ENCODE measurements at regions not wholly inside any gene's neighbourhood (a gene's known extent, or its start where the extent isn't known, plus 50 kb on each side); places are given as distances from the start of the nearest gene placed in this dataset.

DNA sequence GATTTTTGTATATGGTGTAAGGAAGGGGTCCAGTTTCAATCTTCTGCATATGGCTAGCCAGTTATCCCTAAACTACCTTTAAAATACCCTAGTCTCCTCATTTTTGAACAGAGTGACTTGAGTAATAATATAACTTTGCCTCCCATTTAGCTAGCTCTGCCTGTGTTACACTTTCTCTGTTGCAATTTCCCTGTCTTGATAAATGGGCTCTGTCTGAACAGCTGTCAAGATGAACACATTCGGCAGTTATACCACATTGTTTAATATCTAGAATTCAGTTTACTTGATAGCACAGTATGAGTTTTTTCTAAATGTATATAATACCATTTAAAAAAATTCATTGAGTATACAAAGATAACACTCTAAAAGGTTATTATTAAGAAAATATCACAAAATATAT lies 562.9 kb upstream of the FTMT start:
- TF ChIP-seq CTCF (IDR thresholded peaks at IDR 0.05; ENCODE audit: control insufficient read depth, insufficient read depth, low read depth, low read length, missing control alignments): no peak
- H3K4me3 ChIP-seq (ENCODE audit: control insufficient read depth, low read depth, low read length): no peak overlapping the region
- DNase-seq (ENCODE audit: low read depth): no peak

GRCh38 chr5:121292664-121293063 lies 559.0 kb upstream of the FTMT start:
- no peak overlapping the region for H3K4me3 ChIP-seq (ENCODE audit: control insufficient read depth, low read depth, low read length)
- TF ChIP-seq CTCF (IDR thresholded peaks at IDR 0.05; ENCODE audit: control insufficient read depth, insufficient read depth, low read depth, low read length, missing control alignments): no peak
- no peak for DNase-seq (ENCODE audit: low read depth)

GRCh38 chr5:121296356-121296755 lies 555.3 kb upstream of the FTMT start:
- TF ChIP-seq CTCF (IDR thresholded peaks at IDR 0.05; ENCODE audit: control insufficient read depth, insufficient read depth, low read depth, low read length, missing control alignments): no peak
- DNase-seq (ENCODE audit: low read depth): no peak
- no peak overlapping the region for H3K4me3 ChIP-seq (ENCODE audit: control insufficient read depth, low read depth, low read length)

- no peak for TF ChIP-seq CTCF (IDR thresholded peaks at IDR 0.05; ENCODE audit: control insufficient read depth, insufficient read depth, low read depth, low read length, missing control alignments)
- DNase-seq (ENCODE audit: low read depth): no peak
- no peak overlapping the region for H3K4me3 ChIP-seq (ENCODE audit: control insufficient read depth, low read depth, low read length)
Measured at GRCh38 chr5:121299153-121299552, 552.5 kb upstream of the FTMT start.

DNA sequence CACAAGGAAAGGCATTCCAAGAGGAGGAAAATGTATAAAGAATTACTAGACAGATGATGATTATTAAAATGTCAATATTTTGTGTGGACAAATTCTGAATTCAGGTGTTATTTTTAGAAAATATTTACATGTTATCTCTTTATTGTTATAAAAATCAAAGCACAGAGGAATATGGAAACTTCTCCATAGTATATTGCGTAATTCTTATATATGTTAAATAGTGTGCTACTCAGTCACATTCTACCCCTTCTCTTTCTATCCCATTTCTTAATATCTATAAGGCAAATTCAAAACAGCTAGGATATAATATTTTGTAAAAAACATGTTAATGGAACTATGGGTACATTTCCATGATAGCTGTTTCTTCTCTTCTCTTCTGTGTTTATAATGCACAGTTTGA lies 546.8 kb upstream of the FTMT start:
- H3K4me3 ChIP-seq (ENCODE audit: control insufficient read depth, low read depth, low read length): no peak overlapping the region
- DNase-seq (ENCODE audit: low read depth): no peak
- TF ChIP-seq CTCF (IDR thresholded peaks at IDR 0.05; ENCODE audit: control insufficient read depth, insufficient read depth, low read depth, low read length, missing control alignments): no peak

GRCh38 chr5:121313886-121314285 lies 537.8 kb upstream of the FTMT start:
- no peak for DNase-seq (ENCODE audit: low read depth)
- H3K4me3 ChIP-seq (ENCODE audit: control insufficient read depth, low read depth, low read length): no peak overlapping the region
- no peak for TF ChIP-seq CTCF (IDR thresholded peaks at IDR 0.05; ENCODE audit: control insufficient read depth, insufficient read depth, low read depth, low read length, missing control alignments)

DNA sequence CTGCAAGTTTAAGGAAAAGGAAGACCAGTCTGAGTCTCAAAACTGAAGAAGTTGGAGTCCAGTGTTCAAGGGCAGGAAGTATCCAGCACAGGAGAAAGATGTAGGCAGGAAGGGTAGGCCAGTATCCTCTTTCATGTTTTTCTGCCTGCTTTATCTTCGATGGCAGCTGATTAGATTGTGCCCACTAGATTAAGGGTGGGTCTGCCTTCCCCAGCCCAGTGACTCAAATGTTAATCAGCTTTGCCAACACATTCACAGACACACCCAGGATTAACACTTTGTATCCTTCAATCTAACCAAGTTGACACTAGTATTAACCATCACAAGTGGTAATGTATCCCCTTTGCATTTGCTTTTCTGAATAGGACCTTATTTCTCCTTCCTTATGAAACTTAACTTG lies 535.9 kb upstream of the FTMT start:
- H3K4me3 ChIP-seq (ENCODE audit: control insufficient read depth, low read depth, low read length): no peak overlapping the region
- no peak for TF ChIP-seq CTCF (IDR thresholded peaks at IDR 0.05; ENCODE audit: control insufficient read depth, insufficient read depth, low read depth, low read length, missing control alignments)
- DNase-seq (ENCODE audit: low read depth): no peak

Measured in AG09309 (cell line).